ENCODE measurements at regions not wholly inside any gene's neighbourhood (a gene's known extent, or its start where the extent isn't known, plus 50 kb on each side); places are given as distances from the start of the nearest gene placed in this dataset.

DNA sequence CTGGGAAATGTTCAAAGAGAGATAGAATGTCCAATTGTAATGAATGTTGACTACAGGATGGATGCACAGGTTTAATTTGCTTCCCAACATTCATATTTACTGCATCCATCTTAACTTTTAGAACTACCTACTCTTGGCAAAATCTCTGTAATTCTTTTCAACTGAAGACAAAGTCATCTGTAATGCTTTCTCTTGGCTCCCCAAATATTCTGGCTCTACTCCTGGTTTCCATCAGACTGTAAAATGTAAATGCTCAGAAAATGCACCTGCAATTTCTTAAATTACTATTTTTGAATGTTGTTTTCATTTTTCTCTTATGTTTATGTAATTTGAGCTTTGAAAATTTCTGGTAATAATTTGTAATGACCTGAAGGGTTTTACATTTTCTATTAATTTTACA lies 480.8 kb upstream of the IMPG1 start:
- no peaks in the 10 kb centered on the region for H3K36me3 ChIP-seq
- in situ Hi-C loops (cut with MboI; ENCODE audit: low sequenced_read_pairs in 4 of 4): no loop called here
- TF ChIP-seq, protein P1, sequence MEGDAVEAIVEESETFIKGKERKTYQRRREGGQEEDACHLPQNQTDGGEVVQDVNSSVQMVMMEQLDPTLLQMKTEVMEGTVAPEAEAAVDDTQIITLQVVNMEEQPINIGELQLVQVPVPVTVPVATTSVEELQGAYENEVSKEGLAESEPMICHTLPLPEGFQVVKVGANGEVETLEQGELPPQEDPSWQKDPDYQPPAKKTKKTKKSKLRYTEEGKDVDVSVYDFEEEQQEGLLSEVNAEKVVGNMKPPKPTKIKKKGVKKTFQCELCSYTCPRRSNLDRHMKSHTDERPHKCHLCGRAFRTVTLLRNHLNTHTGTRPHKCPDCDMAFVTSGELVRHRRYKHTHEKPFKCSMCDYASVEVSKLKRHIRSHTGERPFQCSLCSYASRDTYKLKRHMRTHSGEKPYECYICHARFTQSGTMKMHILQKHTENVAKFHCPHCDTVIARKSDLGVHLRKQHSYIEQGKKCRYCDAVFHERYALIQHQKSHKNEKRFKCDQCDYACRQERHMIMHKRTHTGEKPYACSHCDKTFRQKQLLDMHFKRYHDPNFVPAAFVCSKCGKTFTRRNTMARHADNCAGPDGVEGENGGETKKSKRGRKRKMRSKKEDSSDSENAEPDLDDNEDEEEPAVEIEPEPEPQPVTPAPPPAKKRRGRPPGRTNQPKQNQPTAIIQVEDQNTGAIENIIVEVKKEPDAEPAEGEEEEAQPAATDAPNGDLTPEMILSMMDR (IDR thresholded peaks at IDR 0.05 in 4 of 5, conservative IDR thresholded peaks at IDR 0.05 in 1 of 5): no peak
- TF ChIP-seq POLR2A (IDR thresholded peaks at IDR 0.05): no peak
- intact Hi-C loops (cut with DNase I; ENCODE audit: low total_unique reads): no loop called here
- no peak for DNase-seq
- H3K27me3 ChIP-seq: no peaks in the 10 kb centered on the region
- no peak overlapping the region for H3K27ac ChIP-seq
- no peak for ATAC-seq
- H3K4me1 ChIP-seq: no peaks in the 10 kb centered on the region
- H3K4me3 ChIP-seq: no peak overlapping the region
- H3K9me3 ChIP-seq: no peaks in the 10 kb centered on the region

DNA sequence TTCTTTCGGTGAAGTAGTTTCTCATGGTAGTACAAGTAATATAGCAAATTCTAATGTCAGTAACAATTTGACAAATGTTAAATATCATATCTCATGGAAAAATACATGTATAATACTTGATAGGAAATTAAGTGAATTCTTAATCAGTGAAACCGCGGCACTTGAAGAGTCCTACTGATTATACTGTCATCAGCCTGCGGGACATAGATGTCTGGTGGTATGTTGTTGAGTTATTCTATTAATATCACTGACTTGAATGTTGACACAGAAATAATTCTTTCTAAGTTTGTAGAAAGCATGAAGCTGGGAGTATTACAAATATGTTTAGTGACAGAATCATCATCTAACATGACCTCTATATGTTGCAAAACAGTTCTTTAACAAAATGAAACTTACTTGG lies 479.8 kb upstream of the IMPG1 start:
- Histone ChIP-seq H3K9me3 (no peaks in the 10 kb centered on the region), H3K4me3 (no peak overlapping the region), H3K36me3 (no peaks in the 10 kb centered on the region), H3K27ac (no peak overlapping the region), H3K4me1 (no peaks in the 10 kb centered on the region), H3K27me3 (no peaks in the 10 kb centered on the region)
- intact Hi-C loops (cut with DNase I; ENCODE audit: low total_unique reads) (no loop called here), in situ Hi-C loops (cut with MboI; ENCODE audit: low sequenced_read_pairs in 4 of 4) (no loop called here)
- ATAC-seq (no peak), DNase-seq (no peak)
- TF ChIP-seq POLR2A (IDR thresholded peaks at IDR 0.05): no peak
- TF ChIP-seq, protein P1 (IDR thresholded peaks at IDR 0.05 in 4 of 5, conservative IDR thresholded peaks at IDR 0.05 in 1 of 5): no peak

DNA sequence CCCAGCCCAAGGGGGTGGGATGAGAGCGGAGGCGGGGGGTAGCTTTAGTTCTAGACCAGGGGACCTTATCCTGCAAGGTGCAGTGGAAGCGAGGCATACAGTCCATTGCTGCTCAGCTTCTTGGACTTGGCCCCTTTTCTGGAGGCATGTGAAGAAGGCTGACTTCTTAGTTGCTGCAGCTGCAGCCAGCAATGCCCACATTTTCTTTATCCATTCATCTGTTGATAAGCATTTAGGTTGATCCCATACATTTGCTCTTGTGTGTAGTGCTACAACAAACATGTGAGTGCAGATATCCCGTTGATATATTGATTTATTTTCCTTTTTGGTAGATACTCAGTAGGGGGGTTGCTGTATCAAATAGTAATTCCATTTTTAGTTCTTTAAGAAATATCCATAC lies 461.2 kb upstream of the IMPG1 start:
- intact Hi-C loops (cut with DNase I; ENCODE audit: low total_unique reads): no loop called here
- no peak for ATAC-seq
- Histone ChIP-seq H3K9me3 (no peaks in the 10 kb centered on the region), H3K27ac (no peak overlapping the region), H3K4me1 (no peaks in the 10 kb centered on the region), H3K27me3 (no peaks in the 10 kb centered on the region), H3K36me3 (no peaks in the 10 kb centered on the region), H3K4me3 (no peak overlapping the region)
- in situ Hi-C loops (cut with MboI; ENCODE audit: low sequenced_read_pairs in 4 of 4): no loop called here
- TF ChIP-seq, protein P1 (IDR thresholded peaks at IDR 0.05 in 4 of 5, conservative IDR thresholded peaks at IDR 0.05 in 1 of 5): no peak
- TF ChIP-seq POLR2A (IDR thresholded peaks at IDR 0.05): no peak
- DNase-seq: no peak

DNA sequence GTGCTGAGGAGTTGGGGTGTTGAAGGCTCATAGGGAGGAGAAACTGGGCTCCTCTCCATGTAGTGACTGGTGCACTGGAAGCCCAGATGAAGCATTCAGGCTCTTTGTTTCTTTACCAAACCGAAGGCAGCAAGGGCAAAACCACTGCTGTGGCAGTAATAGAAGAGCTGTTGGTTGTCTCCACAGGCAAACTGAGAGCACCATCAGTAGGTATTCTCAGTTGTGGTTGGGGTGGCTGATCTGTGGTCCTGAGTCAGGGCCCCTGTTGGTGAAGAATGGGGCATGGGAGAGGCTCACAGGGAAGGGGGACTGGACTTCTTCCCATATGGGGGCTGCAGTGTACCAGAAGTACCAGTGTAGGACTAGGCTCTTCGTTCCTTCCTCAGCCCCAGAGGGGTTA lies 460.2 kb upstream of the IMPG1 start:
- no peak for DNase-seq

DNA sequence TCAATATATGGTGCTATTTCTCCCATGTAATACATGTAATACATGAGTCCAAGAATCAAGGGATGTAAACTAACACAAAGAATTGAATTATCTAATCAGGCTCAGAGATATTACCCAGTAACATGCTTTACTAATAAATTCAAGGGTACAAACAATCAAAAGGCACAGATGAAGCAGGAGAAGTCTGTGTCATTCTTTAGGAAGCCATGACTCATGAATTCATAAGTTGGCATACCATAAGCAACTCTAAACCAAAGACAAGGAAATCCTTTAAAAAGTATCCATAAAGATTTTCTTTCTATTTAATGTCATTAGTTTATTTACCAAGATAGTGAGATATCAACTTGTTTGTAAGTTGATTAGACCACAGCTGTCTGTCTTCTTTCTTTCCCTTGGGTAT lies 446.0 kb upstream of the IMPG1 start:
- H3K27ac ChIP-seq: no peak overlapping the region
- intact Hi-C loops (cut with DNase I; ENCODE audit: low total_unique reads) (no loop called here), in situ Hi-C loops (cut with MboI; ENCODE audit: low sequenced_read_pairs in 4 of 4) (no loop called here)
- ATAC-seq (no peak), DNase-seq (no peak)
- no peaks in the 10 kb centered on the region for H3K9me3 ChIP-seq
- no peaks in the 10 kb centered on the region for H3K4me1 ChIP-seq
- no peak overlapping the region for H3K4me3 ChIP-seq
- no peaks in the 10 kb centered on the region for H3K27me3 ChIP-seq
- no peaks in the 10 kb centered on the region for H3K36me3 ChIP-seq
- no peak for TF ChIP-seq POLR2A (IDR thresholded peaks at IDR 0.05)

More for the DNA sequence above, 460.2 kb upstream of the IMPG1 start:
- TF ChIP-seq POLR2A (IDR thresholded peaks at IDR 0.05): no peak
- TF ChIP-seq, protein P1 (IDR thresholded peaks at IDR 0.05 in 4 of 5, conservative IDR thresholded peaks at IDR 0.05 in 1 of 5): no peak
- no peak overlapping the region for H3K27ac ChIP-seq
- ATAC-seq: no peak
- no peaks in the 10 kb centered on the region for H3K36me3 ChIP-seq
- H3K4me3 ChIP-seq: no peak overlapping the region
- H3K9me3 ChIP-seq: no peaks in the 10 kb centered on the region
- intact Hi-C loops (cut with DNase I; ENCODE audit: low total_unique reads) (no loop called here), in situ Hi-C loops (cut with MboI; ENCODE audit: low sequenced_read_pairs in 4 of 4) (no loop called here)
- no peaks in the 10 kb centered on the region for H3K4me1 ChIP-seq
- H3K27me3 ChIP-seq: no peaks in the 10 kb centered on the region

All from gastrocnemius medialis (tissue), 4 donors.